ENCODE measurements at regions not wholly inside any gene's neighbourhood (a gene's known extent, or its start where the extent isn't known, plus 50 kb on each side); places are given as distances from the start of the nearest gene placed in this dataset.
"Not testable (repeated sequence)": the region's sequence is repeated elsewhere in the genome, so short reads cannot be mapped to it uniquely, and the experiment has no call there.

DNA sequence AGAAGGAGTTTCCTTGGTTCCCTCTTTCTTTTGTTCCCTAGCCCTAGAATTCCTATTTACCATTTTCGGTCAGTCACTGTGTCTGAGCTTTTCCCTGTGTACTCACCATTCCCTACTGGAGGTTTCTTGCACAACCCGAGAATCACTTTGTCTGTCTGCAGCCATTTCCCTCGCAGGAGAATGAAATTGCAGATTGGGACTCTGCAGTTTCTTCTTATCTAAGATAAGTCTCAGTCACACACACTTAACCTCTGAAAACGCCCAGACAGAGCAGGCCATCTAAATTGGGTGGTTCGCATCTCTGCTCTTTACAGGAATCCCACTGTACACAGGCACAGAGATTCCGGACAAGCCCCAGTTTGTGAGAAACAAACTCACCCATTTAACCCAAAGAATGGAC lies 58.6 kb upstream of the CNTNAP2 start:
- no peak for DNase-seq

GRCh38 chr7:146054909-146055308 lies 61.7 kb upstream of the CNTNAP2 start:
- no peak for DNase-seq

GRCh38 chr7:146053492-146053891 lies 63.1 kb upstream of the CNTNAP2 start:
- DNase-seq, result no peak

- not testable (repeated sequence) for DNase-seq
These were observed 73.3 kb upstream of the CNTNAP2 start for GRCh38 chr7:146043310-146043709.

- DNase-seq, result no peak
These were observed 88.3 kb upstream of the CNTNAP2 start for GRCh38 chr7:146028251-146028750.

GRCh38 chr7:146027243-146027642 lies 89.4 kb upstream of the CNTNAP2 start:
- no peak for DNase-seq

DNA sequence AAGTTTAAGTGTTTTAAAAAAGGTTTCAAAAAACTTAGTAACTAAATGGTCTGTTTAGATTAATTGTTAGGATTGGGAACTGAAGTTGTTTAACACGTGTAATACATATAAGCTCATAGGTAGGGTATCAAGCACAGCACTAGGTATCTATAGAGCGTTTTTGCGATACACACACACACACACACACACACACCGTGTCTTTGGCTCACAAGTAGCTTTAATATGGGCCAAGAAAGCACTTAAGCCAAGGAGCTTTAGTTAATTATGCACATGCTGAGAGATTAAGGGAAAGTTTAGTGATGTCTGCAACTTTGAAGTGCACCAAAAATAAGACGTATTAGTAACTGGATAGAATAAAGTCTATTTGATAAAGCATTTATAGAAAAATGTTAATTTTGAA lies 93.8 kb upstream of the CNTNAP2 start:
- DNase-seq, result no peak

DNA sequence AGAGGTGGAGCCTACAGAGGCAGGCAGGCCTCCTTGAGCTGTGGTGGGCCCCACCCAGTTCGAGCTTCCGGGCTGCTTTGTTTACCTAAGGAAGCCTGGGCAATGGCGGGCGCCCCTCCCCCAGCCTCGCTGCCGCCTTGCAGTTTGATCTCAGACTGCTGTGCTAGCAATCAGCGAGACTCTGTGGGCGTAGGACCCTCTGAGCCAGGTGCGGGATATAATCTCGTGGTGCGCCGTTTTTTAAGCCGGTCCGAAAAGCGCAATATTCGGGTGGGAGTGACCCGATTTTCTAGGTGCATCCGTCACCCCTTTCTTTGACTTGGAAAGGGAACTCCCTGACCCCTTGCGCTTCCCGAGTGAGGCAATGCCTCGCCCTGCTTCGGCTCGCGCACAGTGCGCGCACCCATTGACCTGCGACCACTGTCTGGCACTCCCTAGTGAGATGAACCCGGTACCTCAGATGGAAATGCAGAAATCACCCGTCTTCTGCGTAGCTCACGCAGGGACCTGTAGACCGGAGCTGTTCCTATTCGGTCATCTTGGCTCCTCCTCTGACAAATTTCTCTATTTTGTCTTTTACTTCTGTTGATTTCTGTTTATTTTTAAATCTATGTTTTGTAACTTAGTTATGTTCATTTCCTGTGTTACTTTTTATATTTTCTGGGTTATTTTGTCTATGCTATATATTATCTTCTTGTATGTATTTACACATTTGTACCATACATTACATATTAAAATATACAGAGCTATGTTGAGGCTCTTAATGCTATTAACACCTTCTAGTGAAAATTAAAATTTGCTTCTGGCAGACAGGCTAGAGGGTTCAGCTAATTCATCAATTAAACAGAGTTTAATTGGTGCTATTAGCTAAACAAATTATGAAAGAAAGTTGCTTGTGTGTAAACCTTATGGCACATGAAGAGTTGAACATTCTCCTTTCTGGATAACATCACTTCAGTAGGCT lies 97.3 kb upstream of the CNTNAP2 start:
- not testable (repeated sequence) for DNase-seq

DNA sequence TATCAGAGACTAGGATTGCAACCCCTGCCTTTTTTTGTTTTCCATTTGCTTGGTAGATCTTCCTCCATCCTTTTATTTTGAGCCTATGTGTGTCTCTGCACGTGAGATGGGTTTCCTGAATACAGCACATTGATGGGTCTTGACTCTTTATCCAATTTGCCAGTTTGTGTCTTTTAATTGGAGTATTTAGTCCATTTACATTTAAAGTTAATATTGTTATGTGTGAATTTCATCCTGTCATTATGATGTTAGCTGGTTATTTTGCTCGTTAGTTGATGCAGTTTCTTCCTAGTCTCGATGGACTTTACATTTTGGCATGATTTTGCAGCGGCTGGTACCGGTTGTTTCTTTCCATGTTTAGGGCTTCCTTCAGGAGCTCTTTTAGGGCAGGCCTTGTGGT lies 99.2 kb upstream of the CNTNAP2 start:
- not testable (repeated sequence) for DNase-seq

DNA sequence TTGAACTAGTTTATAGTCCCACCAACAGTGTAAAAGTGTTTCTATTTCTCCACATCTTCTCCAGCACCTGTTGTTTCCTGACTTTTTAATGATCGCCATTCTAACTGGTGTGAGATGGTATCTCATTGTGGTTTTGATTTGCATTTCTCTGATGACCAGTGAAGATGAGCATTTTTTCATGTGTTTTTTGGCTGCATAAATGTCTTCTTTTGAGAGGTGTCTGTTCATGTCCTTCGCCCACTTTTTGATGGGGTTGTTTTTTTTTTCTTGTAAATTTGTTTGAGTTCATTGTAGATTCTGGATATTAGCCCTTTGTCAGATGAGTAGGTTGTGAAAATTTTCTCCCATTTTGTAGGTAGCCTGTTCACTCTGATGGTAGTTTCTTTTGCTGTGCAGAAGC lies 102.4 kb upstream of the CNTNAP2 start:
- DNase-seq, result not testable (repeated sequence)

- no peak for DNase-seq
These were observed 108.3 kb upstream of the CNTNAP2 start for GRCh38 chr7:146008293-146008692.

- DNase-seq, result no peak
These were observed 111.8 kb upstream of the CNTNAP2 start for GRCh38 chr7:146004805-146005204.

DNA sequence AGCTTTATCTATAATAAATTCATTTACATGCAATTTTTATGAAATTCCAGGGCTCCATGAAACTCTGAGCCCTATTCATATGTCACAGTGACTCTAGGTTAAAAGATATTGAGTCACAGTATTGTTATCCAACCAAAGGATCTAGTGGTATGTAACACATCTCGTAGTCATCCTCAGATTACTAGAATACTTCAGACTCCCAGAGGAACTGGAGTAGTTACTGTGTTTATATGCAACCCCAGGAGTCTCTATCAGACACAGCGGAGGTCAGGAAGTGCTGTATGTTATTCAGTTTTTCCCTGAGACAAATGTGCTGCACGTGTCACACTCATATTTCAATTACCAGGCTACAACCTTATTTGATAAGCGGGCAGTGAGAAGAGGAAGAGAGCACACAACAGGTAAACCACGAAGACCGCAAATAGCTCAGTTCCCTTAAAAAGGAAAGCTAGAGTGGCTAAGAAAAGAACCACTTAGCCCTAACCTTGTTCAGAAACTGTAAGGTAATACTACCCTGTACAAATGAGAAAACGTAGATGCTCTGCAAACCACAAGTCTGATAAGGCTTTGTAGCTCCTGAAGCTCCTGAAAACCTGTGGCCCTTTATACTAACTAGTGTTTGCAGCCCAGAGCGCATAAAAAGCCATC lies 114.0 kb upstream of the CNTNAP2 start:
- DNase-seq, result no peak

DNA sequence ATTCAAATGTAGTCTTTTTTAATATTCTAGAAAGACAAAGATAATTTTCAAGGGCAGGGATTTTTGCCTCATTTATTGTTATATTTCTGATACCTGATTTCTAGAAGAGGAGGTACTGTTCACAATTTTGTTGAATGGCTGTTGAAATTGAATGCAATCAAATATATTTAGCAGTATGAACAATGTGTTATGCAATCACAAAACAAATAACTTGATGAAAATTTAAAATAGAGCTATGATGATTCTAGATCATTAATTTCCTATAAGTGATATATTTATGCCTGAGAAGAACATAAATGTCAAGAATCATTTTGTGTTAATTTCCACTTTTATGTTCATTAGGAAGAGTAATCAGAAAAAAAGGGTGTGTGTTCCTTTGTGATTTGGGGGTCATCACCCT lies 114.6 kb upstream of the CNTNAP2 start:
- DNase-seq, result no peak

DNA sequence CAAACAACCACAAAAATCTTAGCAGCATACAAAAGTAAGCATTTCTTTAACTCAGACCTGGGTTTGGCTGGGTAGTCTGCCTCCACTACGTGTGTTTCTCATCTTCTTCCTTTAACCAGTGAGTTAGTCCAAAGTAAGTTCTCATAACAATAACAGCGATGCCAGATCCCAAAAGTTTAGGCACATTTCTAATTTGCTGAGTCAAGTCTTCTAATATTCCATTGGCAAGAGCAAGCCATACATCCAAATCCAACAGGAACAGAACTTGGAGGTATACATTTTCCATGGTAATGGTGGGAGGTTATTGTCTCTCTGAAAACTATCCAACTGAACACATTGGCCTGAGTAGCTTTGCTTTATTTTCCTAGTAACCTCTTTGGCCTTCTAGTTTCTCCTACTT lies 115.7 kb upstream of the CNTNAP2 start:
- DNase-seq, result no peak

DNA sequence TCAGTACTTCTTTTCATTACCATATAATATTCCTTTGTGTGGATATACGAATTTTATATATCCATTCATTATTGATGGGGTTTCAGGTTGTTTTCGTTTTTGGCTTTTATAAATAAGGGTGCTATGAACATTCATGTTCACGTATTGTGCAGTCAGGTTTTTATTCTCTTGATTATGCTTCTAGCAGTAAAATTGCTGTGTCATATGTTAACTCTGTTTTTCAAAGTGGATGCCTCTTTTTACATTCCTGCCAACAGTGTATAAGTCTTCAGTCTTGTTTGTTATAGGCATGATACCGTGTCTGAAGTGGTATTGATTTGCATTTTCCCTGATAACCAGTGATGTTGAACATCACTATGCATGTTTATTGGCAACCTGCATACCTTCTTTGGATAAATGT lies 127.1 kb upstream of the CNTNAP2 start:
- DNase-seq, result no peak

DNA sequence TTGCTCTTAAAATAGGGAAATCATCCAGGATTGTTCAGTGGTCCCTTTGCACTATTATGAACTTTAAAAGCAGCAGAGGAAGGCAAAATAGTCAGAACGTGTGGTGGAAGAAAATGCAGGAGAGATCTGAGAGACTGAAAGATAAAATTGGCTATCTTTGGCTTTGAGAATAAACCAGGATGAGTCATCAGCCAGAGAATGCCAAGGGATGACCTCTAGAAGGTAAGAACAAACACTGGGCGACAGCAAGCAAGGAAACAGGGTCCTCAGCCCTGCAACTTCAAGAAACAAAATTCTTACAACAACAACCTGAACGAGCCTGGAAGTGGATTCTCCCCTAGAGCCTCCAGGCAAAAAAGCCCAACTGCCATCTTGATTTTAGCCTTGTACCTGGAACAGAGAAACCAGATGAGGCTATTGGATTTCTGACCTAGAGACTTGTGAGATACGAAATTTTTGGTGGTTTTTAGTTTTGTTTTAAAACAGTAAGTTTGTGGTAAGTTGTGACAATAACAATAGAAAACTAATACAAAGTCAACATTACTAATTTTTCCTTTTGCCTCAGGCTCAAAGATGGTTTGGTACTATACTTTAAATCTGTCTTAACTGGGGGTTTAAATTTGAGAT lies 130.2 kb upstream of the CNTNAP2 start:
- DNase-seq, result no peak

DNA sequence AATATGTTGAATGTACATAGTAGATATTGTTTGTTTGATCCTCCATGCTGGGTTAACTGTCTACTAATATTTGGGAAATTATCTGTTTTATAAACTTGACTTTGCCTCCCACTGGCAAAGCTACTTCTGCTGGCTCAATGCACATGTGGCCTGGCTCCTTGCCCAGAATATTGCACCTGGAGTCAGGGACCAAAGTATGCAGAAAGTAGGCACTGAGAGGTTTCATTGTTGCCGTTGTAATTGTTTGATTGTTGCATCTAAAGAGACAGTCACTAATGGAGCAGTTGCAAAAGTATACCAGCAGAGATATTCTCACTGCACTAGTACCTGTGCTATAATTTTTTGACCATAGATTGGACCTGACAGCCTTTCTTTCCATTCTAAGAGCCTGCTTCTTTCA lies 137.8 kb upstream of the CNTNAP2 start:
- DNase-seq, result no peak

GRCh38 chr7:145959981-145960380 lies 156.6 kb upstream of the CNTNAP2 start:
- no peak for DNase-seq

- no peak for DNase-seq
These were observed 159.3 kb upstream of the CNTNAP2 start for GRCh38 chr7:145957160-145957890.

DNA sequence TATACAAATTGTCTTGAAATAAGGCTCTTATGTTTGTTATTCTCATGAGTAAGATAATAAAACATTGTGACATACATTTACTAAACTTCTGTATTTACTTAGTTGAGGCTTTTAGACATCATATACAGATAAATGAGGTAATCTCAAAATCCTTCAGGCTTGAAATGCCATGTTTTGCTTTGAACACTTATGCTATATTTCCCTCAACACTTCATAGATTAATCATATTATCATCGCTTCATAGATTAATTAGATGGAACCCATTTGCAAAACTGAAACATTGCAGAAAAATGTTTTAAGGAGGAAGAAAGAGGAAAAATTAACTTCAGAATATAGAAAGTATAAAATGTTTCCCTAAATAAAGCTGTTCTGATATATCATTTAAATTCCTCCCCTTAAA lies 165.0 kb upstream of the CNTNAP2 start:
- DNase-seq, result no peak

GRCh38 chr7:145928937-145929336 lies 187.7 kb upstream of the CNTNAP2 start:
- DNase-seq, result no peak

DNA sequence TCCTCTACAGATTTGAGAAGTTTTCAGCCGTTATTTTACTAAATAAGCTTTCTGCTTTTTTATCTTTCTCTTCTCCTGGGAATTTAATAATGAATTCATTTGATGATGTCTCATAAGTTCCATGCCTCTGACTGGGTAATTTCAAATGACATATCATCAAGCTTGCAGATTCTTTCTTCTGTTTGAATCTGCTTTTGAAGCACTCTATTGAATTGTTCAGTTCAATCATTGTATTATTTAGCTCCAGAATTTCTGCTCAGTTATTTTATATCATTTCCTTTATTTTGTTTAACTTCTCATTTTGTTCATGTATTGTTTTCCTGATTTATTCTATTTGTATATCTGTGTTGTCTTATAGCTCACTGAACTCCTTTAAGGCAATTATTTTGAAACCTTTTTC lies 196.9 kb upstream of the CNTNAP2 start:
- no peak for DNase-seq
